ENCODE measurements at regions not wholly inside any gene's neighbourhood (a gene's known extent, or its start where the extent isn't known, plus 50 kb on each side); places are given as distances from the start of the nearest gene placed in this dataset.

DNA sequence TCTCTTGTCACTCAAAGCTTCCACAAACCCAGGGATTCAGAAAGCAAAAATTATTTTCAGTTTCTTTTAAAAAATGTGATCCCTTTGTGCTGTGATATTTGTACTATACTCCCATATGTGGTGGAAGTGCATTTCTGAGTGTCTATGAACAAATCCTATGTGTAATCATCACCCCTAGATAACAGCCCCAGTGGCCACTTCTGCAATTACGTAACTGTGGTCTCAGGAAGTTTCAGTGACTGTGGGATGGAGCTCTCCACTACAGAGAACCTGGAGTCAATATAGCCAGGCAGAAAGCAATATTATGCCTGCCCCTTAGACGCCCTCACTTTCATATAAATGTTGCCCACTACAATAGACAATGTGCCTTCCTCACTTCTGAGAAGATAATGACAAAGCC, 1101.7 kb upstream of the GHITM start:
- H3K4me3 Mint-ChIP-seq: no peak overlapping the region
- no peaks in the 10 kb centered on the region for H3K4me1 Mint-ChIP-seq
- peaks cover 2% of the 10 kb centered on the region for H3K9me3 Mint-ChIP-seq
- H3K36me3 Mint-ChIP-seq (ENCODE audit: low read depth): no peaks in the 10 kb centered on the region
- H3K27ac Mint-ChIP-seq: no peak overlapping the region
- ChIA-PET CTCF (no interaction called here), POLR2A (no interaction called here)
- H3K27me3 Mint-ChIP-seq: no peaks in the 10 kb centered on the region
- no peak for DNase-seq

GRCh38 chr10:83038631-83039030, 1100.7 kb upstream of the GHITM start:
- CTCF ChIA-PET: no interaction called here
- H3K4me3 Mint-ChIP-seq: no peak overlapping the region

GRCh38 chr10:83045731-83046130, 1093.6 kb upstream of the GHITM start:
- CTCF ChIA-PET: no interaction called here
- Mint-ChIP-seq H3K27ac (no peak overlapping the region), H3K4me3 (no peak overlapping the region)

More at GRCh38 chr10:83038631-83039030, 1100.7 kb upstream of the GHITM start:
- Mint-ChIP-seq H3K9me3 (peaks cover 2% of the 10 kb centered on the region), H3K27me3 (no peaks in the 10 kb centered on the region), H3K4me1 (no peaks in the 10 kb centered on the region), H3K36me3 (ENCODE audit: low read depth) (no peaks in the 10 kb centered on the region), H3K27ac (no peak overlapping the region)
- POLR2A ChIA-PET: no interaction called here
- DNase-seq: no peak

DNA sequence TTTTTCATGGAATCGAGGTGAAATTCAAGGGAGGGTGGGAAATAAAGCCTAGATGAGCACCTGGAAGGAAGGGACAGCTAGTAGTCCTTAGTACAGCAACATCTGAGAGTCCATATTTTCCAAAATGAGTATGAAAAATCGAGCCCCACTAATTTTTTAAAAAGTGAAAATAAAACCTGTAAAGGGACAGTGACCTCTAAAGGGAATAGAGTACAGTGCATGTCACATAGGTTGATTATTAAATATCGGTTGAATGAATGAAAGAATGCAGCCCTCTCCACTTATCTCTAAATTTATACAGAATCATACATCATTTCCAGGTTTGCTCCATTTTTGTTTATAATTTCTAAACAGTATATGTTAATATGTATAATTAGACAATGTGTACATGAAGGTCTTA, 1088.5 kb upstream of the GHITM start:
- ChIA-PET POLR2A (no interaction called here), CTCF (no interaction called here)
- DNase-seq: no peak
- peaks cover 5% of the 10 kb centered on the region for H3K9me3 Mint-ChIP-seq
- no peaks in the 10 kb centered on the region for H3K27me3 Mint-ChIP-seq
- H3K27ac Mint-ChIP-seq: no peak overlapping the region
- H3K4me3 Mint-ChIP-seq: no peak overlapping the region
- no peaks in the 10 kb centered on the region for H3K4me1 Mint-ChIP-seq
- no peaks in the 10 kb centered on the region for H3K36me3 Mint-ChIP-seq (ENCODE audit: low read depth)

More at GRCh38 chr10:83045731-83046130, 1093.6 kb upstream of the GHITM start:
- no peaks in the 10 kb centered on the region for H3K9me3 Mint-ChIP-seq
- no peaks in the 10 kb centered on the region for H3K4me1 Mint-ChIP-seq
- H3K27me3 Mint-ChIP-seq: no peaks in the 10 kb centered on the region
- H3K36me3 Mint-ChIP-seq (ENCODE audit: low read depth): no peaks in the 10 kb centered on the region
- POLR2A ChIA-PET: no interaction called here
- no peak for DNase-seq

- Mint-ChIP-seq H3K9me3 (peaks cover 11% of the 10 kb centered on the region), H3K36me3 (ENCODE audit: low read depth) (no peaks in the 10 kb centered on the region), H3K4me1 (no peaks in the 10 kb centered on the region), H3K27me3 (no peaks in the 10 kb centered on the region), H3K4me3 (no peak overlapping the region), H3K27ac (no peak overlapping the region)
- no peak for DNase-seq
- ChIA-PET CTCF (no interaction called here), POLR2A (no interaction called here)
Measured at GRCh38 chr10:83062871-83063270, 1076.4 kb upstream of the GHITM start.

DNA sequence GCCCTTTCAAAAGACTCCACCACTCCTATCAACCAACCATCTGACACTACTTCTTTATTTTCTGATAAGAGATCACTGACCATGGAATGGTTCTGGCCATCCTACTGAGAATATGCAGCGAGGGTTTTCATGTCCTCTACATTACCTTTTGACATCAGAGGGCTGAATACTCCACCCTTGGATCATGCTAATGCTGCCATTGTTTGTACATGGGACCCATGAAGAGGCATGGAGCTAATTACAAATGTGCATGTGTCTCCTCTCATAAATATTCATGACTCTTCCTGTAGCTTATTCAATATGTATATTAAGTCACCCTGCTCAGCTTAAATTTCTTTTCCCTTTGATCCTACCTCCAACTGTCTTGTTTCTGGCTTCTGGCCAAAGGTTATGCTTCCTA, 1065.8 kb upstream of the GHITM start:
- H3K9me3 Mint-ChIP-seq: peaks cover 3% of the 10 kb centered on the region
- ChIA-PET CTCF (no interaction called here), POLR2A (no interaction called here)
- H3K27ac Mint-ChIP-seq: no peak overlapping the region
- no peaks in the 10 kb centered on the region for H3K36me3 Mint-ChIP-seq (ENCODE audit: low read depth)
- no peak for DNase-seq
- no peaks in the 10 kb centered on the region for H3K4me1 Mint-ChIP-seq
- no peaks in the 10 kb centered on the region for H3K27me3 Mint-ChIP-seq
- H3K4me3 Mint-ChIP-seq: no peak overlapping the region

DNA sequence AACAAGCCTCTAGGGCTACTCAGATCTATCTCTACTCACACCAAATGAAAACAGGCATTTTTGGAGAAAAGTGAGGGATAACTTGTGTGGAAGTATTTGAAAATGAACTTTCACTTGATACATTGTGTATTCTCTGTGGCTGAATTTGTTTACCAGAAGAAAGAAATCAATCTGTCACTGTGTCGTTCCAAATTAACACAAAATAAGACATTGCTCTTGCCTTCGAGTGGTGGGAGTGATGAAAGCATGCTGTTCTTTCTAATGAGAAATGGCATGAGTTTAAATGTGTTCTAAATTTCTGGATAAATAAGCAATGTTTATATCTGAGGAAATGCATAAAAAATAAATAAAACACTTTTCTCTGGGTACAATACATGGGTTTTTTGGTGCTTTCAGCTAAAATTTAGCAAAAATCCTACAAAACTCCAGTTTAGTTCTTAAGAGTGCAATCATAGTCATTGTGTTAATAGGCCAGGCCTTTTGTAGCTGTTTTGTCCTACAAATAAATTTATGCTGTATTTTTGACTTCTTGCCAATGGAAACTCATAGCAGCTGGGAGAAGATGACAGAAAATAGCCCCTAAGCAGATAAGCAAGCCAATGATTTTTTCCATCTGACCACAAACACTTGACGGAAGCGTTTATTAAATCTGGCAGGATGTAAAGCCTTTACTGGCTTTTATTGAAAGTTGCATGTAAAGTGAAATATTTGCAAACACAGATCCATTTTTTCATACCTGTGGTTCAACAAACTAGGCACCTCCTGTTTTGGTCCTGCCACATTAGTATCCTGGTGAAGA, 1064.1 kb upstream of the GHITM start:
- CTCF ChIA-PET: no interaction called here
- Mint-ChIP-seq H3K36me3 (ENCODE audit: low read depth) (no peaks in the 10 kb centered on the region), H3K27ac (no peak overlapping the region), H3K9me3 (peaks cover 6% of the 10 kb centered on the region), H3K4me3 (no peak overlapping the region), H3K27me3 (no peaks in the 10 kb centered on the region), H3K4me1 (no peaks in the 10 kb centered on the region)
- DNase-seq: no peak
- POLR2A ChIA-PET: no interaction called here

DNA sequence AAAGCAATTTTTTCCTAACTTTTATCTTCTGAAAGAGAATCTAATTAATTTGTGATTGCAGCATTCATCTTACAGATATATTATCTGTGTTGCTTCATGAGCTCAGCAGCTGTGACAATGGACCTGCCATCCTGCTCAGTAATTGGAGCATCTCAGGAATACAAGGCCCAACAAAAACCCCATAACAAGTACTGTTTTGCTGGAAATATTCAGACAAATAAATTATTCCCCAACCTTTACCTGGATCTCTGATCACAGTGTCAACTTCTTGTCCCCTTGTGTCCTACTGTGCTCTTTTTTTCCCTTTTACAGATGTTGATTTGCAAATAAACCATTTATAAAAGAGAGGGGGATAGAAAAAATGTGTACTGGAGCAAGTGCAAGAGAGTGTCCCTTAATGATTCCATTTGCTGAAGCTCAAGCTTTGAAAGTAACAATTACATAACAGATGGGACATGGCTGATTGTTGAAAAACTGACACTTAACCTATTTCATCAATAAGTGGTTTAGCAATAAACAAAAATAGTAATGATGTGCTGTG, 1063.4 kb upstream of the GHITM start:
- Mint-ChIP-seq H3K36me3 (ENCODE audit: low read depth) (no peaks in the 10 kb centered on the region), H3K4me1 (no peaks in the 10 kb centered on the region), H3K4me3 (no peak overlapping the region), H3K9me3 (peaks cover 4% of the 10 kb centered on the region), H3K27ac (no peak overlapping the region), H3K27me3 (no peaks in the 10 kb centered on the region)
- CTCF ChIA-PET: no interaction called here
- no peak for DNase-seq
- POLR2A ChIA-PET: no interaction called here

DNA sequence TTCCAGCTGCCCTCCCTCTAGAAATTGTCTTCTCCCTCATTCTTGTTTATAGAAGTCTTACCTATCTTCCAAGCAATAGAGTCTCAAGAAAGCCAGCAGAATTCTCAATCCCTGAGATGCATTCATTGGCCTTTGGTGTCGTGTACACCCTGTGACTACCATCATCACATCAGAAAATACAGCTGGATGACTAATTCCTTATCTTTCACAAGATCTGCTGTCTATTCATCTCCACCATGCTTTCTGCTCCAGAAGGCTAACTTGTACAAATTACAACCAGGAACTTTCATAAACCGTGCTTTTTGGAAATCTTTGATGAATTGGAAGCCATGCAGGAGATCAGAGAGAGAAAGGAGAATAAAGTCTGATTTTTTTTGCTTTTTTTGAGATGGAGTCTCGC, 1062.9 kb upstream of the GHITM start:
- H3K27ac Mint-ChIP-seq: no peak overlapping the region
- ChIA-PET CTCF (no interaction called here), POLR2A (no interaction called here)
- H3K9me3 Mint-ChIP-seq: peaks cover 5% of the 10 kb centered on the region
- no peaks in the 10 kb centered on the region for H3K36me3 Mint-ChIP-seq (ENCODE audit: low read depth)
- H3K4me3 Mint-ChIP-seq: no peak overlapping the region
- H3K4me1 Mint-ChIP-seq: no peaks in the 10 kb centered on the region
- no peak for DNase-seq
- no peaks in the 10 kb centered on the region for H3K27me3 Mint-ChIP-seq

GRCh38 chr10:83078160-83078559, 1061.1 kb upstream of the GHITM start:
- H3K4me3 Mint-ChIP-seq: no peak overlapping the region
- CTCF ChIA-PET: no interaction called here
- no peak overlapping the region for H3K27ac Mint-ChIP-seq
- peaks cover 12% of the 10 kb centered on the region for H3K9me3 Mint-ChIP-seq
- POLR2A ChIA-PET: no interaction called here
- no peaks in the 10 kb centered on the region for H3K36me3 Mint-ChIP-seq (ENCODE audit: low read depth)
- no peak for DNase-seq
- no peaks in the 10 kb centered on the region for H3K4me1 Mint-ChIP-seq
- H3K27me3 Mint-ChIP-seq: no peaks in the 10 kb centered on the region

- Mint-ChIP-seq H3K4me3 (no peak overlapping the region), H3K9me3 (peaks cover 14% of the 10 kb centered on the region), H3K27me3 (no peaks in the 10 kb centered on the region), H3K27ac (no peak overlapping the region), H3K36me3 (ENCODE audit: low read depth) (no peaks in the 10 kb centered on the region), H3K4me1 (no peaks in the 10 kb centered on the region)
- POLR2A ChIA-PET: no interaction called here
- CTCF ChIA-PET: no interaction called here
- DNase-seq: no peak
Measured at GRCh38 chr10:83078645-83079044, 1060.7 kb upstream of the GHITM start.

GRCh38 chr10:83083831-83084230, 1055.5 kb upstream of the GHITM start:
- H3K4me3 Mint-ChIP-seq: no peak overlapping the region
- DNase-seq: no peak
- ChIA-PET POLR2A (no interaction called here), CTCF (no interaction called here)
- peaks cover 17% of the 10 kb centered on the region for H3K9me3 Mint-ChIP-seq
- H3K27ac Mint-ChIP-seq: no peak overlapping the region
- no peaks in the 10 kb centered on the region for H3K27me3 Mint-ChIP-seq
- H3K36me3 Mint-ChIP-seq (ENCODE audit: low read depth): no peaks in the 10 kb centered on the region
- no peaks in the 10 kb centered on the region for H3K4me1 Mint-ChIP-seq

- no peak for DNase-seq
- H3K4me1 Mint-ChIP-seq: no peaks in the 10 kb centered on the region
- H3K27me3 Mint-ChIP-seq: no peaks in the 10 kb centered on the region
- CTCF ChIA-PET: no interaction called here
- POLR2A ChIA-PET: no interaction called here
- H3K9me3 Mint-ChIP-seq: peaks cover 5% of the 10 kb centered on the region
- no peaks in the 10 kb centered on the region for H3K36me3 Mint-ChIP-seq (ENCODE audit: low read depth)
- H3K4me3 Mint-ChIP-seq: no peak overlapping the region
- no peak overlapping the region for H3K27ac Mint-ChIP-seq
Measured at GRCh38 chr10:83089335-83089734, 1050.0 kb upstream of the GHITM start.

- no peak overlapping the region for H3K4me3 Mint-ChIP-seq
- no peak overlapping the region for H3K27ac Mint-ChIP-seq
- ChIA-PET POLR2A (no interaction called here), CTCF (no interaction called here)
- no peaks in the 10 kb centered on the region for H3K36me3 Mint-ChIP-seq (ENCODE audit: low read depth)
- H3K4me1 Mint-ChIP-seq: no peaks in the 10 kb centered on the region
- peaks cover 10% of the 10 kb centered on the region for H3K9me3 Mint-ChIP-seq
- no peak for DNase-seq
- no peaks in the 10 kb centered on the region for H3K27me3 Mint-ChIP-seq
Measured at GRCh38 chr10:83104616-83105015, 1034.7 kb upstream of the GHITM start.
